HG02763 (cell line): ENCODE measurements at regions not wholly inside any gene's neighbourhood (a gene's known extent, or its start where the extent isn't known, plus 50 kb on each side); places are given as distances from the start of the nearest gene placed in this dataset.

Experiments used
- ATAC-seq: cut with Tn5 transposase; IDR thresholded peaks from one replicate; pipeline ENCODE4 v1.9.1; 2021; ENCODE audit warnings: mild to moderate bottlenecking, moderate library complexity; ENCODE audit not compliant: unreplicated experiment

DNA sequence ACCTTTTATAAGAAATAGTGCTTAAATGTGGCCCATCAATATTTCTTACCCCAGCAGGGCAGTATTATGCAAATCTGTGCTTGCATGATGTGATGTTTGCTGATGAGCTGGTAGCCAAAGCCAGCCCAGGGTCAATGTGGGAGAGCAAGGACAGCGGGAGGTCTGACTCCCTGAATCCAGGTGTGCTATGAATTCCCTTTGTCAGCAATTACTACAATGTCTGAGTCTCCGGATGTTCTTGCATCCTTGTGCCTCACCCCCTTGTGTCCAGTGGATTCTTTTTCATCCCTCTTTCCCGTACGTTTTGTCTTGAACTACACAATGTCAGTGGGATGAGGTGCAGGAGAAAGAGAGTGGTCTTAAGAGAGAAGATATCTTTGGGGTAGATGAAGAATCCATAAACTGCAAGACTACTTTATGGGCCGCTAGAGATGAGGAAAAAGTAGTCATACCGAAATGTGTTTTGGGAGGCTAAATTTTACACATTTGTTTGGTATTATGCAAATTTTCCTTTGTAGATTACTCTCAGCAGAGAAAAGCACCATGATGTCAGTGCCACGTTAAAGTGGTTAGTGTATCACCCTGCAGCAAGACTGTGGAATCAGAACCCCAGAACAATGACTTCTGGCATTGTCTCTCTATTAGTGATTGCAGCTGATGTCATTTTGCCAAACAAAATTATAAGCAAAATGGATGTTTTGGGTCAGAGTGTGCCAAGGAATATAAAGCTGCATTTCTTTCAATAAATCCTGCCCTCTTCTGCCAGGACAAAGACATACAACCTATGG lies 53.5 kb upstream of the TSHZ3 start:
- no peak for ATAC-seq

DNA sequence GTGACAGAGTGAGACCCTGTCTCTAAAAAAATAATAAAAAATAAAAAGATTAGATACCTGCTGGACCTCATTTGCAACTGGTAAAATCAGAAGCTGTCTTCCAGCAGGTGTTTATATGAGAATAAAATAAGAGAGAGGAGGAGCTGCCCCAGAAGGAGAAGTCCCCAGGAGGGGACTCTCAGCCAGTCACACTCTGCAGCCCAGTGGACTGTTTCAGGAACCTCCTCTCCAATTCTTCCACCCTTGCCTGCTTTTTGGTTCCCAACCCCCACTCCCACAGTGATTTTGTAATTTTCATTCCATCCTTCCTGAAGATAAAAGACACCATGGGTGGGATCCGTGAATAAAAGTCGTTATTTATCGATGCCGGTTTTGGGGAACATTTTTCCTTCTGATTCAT lies 56.9 kb upstream of the TSHZ3 start:
- no peak for ATAC-seq

GRCh38 chr19:31408460-31409124 lies 59.4 kb upstream of the TSHZ3 start:
- no peak for ATAC-seq

GRCh38 chr19:31413353-31413752 lies 64.1 kb upstream of the TSHZ3 start:
- ATAC-seq, result no peak

GRCh38 chr19:31415322-31415721 lies 66.1 kb upstream of the TSHZ3 start:
- ATAC-seq, result no peak

DNA sequence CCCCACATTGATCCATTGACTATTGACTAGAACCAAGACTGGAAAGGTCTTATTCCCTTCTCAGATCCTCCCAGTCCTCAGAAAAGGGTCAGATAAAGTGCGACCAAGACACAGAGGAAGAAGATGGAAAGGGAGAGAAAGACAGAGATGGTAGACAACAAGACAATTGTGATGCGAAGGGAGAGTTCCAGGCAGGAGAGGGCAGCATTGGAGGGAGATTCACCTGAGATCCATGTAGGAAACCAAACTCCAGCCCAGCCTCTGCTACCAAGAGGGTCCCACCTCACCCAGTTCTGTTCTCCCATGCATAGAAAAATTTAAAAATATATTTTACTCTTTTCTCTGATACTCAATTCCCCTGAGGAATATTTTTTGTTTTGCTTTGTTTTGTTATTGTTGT lies 67.3 kb upstream of the TSHZ3 start:
- ATAC-seq, result no peak

GRCh38 chr19:31418055-31418454 lies 68.8 kb upstream of the TSHZ3 start:
- no peak for ATAC-seq

GRCh38 chr19:31418692-31419430 lies 69.6 kb upstream of the TSHZ3 start:
- ATAC-seq, result no peak

GRCh38 chr19:31419871-31420445 lies 70.7 kb upstream of the TSHZ3 start:
- ATAC-seq, result no peak

- no peak for ATAC-seq
Observed at GRCh38 chr19:31421082-31421481, 71.8 kb upstream of the TSHZ3 start.

GRCh38 chr19:31421856-31422255 lies 72.6 kb upstream of the TSHZ3 start:
- ATAC-seq, result no peak

DNA sequence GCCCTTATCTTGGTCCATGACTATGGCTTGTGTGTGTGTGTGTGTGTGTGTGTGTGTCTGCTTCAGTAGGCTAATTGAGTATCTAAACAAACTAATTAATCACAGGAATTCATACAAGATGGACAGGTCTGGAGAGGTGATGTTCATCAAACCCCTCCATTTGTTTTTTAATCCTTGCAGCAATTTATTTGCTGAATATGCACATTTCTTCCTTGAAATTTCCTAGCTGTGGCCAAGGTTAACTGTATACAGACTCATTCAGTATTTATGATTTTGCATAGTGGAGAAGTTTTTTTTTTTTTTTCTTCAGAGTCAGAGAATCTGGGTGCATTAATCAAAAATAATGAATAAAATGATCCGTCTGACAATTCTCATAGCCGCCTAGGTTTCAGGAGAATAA lies 74.7 kb upstream of the TSHZ3 start:
- ATAC-seq, result no peak

DNA sequence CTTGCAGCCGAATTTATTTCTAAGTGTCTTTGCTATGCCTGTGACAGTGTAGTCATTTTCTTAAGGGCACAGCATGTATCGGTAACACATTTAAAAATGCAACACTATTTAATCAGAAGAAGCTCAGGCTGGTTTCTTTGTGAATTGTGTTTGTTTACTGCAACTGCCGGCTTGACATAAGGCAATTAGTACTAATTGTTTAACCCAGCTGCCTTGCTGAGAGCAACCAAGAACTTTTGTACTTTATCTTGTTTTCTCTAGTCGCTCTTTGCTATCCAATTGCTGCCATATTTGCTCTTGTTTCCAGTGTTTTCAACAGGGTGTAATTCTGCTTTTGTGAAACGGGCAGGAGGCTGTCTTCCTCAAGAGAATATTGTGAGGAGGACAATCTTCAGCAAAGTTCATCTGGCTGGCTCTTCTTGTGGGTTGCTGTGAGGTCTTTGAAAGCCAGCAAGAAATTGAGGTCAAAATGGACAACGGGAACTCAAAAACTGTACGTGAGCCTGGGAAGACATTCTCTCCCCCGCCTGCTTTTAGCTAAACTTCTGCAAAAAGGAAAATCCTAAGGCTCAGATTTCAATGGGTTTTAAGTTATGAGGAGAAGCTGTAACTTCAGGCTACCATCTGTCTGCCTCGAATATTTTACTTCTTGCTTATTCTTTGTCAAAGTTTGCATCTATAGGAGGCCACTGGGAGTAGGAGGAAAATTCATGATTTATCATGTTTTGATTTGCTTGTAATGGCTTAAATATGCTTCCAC lies 75.8 kb upstream of the TSHZ3 start:
- no peak for ATAC-seq

- no peak for ATAC-seq
Observed at GRCh38 chr19:31427857-31428256, 78.6 kb upstream of the TSHZ3 start.

DNA sequence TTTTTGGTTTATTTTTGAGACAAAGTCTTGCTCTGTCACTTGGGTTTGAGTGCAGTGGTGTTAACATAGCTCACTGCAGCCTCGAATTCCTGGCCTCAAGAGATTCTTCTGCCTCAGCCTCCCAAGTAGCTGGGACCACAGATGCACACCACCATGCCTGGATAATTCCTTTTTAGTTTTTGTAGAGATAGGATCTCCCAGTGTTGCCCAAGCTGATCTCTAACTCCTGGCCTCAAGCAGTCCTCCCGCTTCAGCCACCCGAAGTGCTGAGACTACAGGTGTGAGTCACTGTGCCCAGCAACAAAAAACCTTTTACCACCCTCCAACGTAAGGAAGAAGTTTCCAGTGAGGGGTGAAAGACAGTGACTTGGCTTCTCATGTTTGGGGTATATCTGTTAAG lies 81.1 kb upstream of the TSHZ3 start:
- ATAC-seq, result no peak

- ATAC-seq, result no peak
Observed at GRCh38 chr19:31432201-31432810, 83.1 kb upstream of the TSHZ3 start.

- no peak for ATAC-seq
Observed at GRCh38 chr19:31436121-31436776, 87.0 kb upstream of the TSHZ3 start.

DNA sequence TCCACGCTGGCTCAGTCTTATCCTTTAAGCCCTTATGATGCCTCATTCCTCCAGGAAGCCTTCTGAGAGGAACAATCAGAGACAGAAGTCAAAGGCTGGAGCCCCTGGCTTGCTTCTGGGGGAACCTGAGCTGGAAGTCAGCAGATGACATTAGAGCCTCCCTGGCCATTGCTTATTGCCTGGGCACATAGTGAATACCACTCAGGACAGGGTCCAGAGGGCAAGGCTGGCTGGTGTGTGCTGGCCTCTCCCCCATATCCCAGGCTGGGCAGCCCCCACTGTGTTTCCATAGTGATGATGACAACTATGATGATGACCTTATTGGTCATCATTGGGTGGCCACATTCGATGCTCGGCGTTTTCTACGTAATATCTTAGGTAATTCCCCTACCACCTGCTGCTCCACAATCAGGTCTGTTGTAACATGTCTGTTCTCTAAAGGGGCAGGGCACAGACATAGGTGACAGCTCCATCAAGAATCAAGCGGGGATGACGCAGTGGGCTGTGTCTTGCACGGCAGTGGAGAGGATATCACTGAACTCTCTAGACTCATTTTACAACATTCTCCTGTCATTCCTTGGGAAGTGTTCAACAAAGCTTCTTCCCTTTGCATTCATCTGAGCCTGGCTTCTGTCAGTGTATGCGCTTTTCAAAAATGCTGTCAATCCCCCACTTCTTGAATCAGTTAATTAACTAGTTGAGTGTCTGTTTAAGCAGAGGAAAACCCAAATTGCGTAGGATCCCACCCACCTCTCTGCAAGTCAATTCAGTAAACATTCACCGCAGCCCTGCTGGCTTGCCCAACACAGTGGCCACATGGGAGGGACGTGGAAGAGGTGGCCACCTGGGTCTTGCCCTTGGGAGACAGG lies 89.4 kb upstream of the TSHZ3 start:
- no peak for ATAC-seq

DNA sequence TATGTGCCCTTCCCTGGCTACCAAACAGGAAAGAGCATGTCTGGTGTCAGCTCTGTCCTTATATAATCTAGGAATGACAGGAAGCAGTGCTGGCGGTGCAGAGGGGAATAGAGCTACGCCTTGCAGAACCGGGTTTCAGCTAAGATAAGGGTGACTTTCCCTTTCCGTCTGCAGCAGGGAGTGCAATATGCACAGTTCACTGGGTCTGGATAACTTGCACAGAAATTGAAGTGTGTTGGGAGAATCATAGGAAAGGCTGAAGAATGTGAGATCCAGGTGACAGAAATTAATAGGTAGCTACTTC lies 90.0 kb upstream of the TSHZ3 start:
- no peak for ATAC-seq
